HepG2 (cell line): ENCODE measurements at regions not wholly inside any gene's neighbourhood (a gene's known extent, or its start where the extent isn't known, plus 50 kb on each side); places are given as distances from the start of the nearest gene placed in this dataset.

Source experiments
- ATAC-seq: fragments of 200-7000 bp; cut with Tn5 transposase; 3 replicates; pipeline ENCODE4 v1.9.1; 2020; ENCODE audit warnings: mild to moderate bottlenecking, moderate library complexity
- BruUV-seq: library from RNA; stranded (reverse); fragments of 400-500 nt; replicated peaks from 2 replicates; lab custom pipeline; 2021; lab: Mats Ljungman, UMichigan
- CTCF ChIA-PET: fragments of 300-600 bp; formaldehyde crosslinking; extraction: SDS; loops from one replicate; lab custom pipeline; 2021; ENCODE audit warnings: low total read pairs, inconsistent platforms, low intra/inter-chr PET ratio; lab: Yijun Ruan, JAX
- POLR2A ChIA-PET: fragments of 350-600 bp; sonication (Branson Sonifier 250); formaldehyde crosslinking; loops from one replicate; lab custom pipeline; 2020; ENCODE audit warnings: antibody characterized with exemption, inconsistent platforms; lab: Yijun Ruan, JAX
- DNase-seq: peaks from one replicate; pipeline ENCODE4 v3.0.0-alpha.2; 2015; ENCODE audit warnings: low spot score
- FAIRE-seq: peaks from 3 replicates; lab custom pipeline; 2011; peaks lifted over from hg19 to GRCh38; lab: Jason Lieb, UNC
- H2AFZ ChIP-seq: one replicate; pipeline ENCODE4 v1.6.1; 2011; ENCODE audit warnings: low read length, inconsistent platforms
- H3K27ac ChIP-seq: fragments of 300-600 bp; 3 replicates; pipeline ENCODE4 v1.8.0; 2011; ENCODE audit warnings: mixed run types, mild to moderate bottlenecking, mixed read lengths, low read length, inconsistent platforms; ENCODE audit not compliant: insufficient read depth; ENCODE audit errors: extremely low read length
- H3K27me3 ChIP-seq, 2 experiments: fragments of 200-600 bp in 1 of 2; 2 replicates in 1 of 2; 3 replicates in 1 of 2; pipeline versions ENCODE4 v1.6.0 to v1.8.0; 2011; ENCODE audit warnings: low read length in 2 of 2, mild to moderate bottlenecking in 2 of 2, moderate library complexity in 2 of 2, inconsistent platforms in 1 of 2; ENCODE audit not compliant: insufficient read depth in 2 of 2, control insufficient read depth in 1 of 2
- H3K36me3 ChIP-seq, 2 experiments: fragments of 200-600 bp in 1 of 2; replicated peaks in 1 of 2; 2 replicates in 1 of 2; 3 replicates in 1 of 2; pipeline versions ENCODE4 v1.5.1 to v1.8.0; 2011; ENCODE audit warnings: low read length in 2 of 2, inconsistent platforms in 1 of 2; ENCODE audit not compliant: insufficient read depth in 2 of 2, control insufficient read depth in 1 of 2
- H3K4me1 ChIP-seq: 2 replicates; pipeline ENCODE4 v1.5.1; 2012; ENCODE audit warnings: low read length, inconsistent platforms; ENCODE audit not compliant: insufficient read depth
- H3K4me2 ChIP-seq: 2 replicates; pipeline ENCODE4 v1.6.0; 2011; ENCODE audit warnings: low read depth, low read length, inconsistent platforms
- H3K4me3 ChIP-seq, 3 experiments: fragments of 200-600 bp in 1 of 3; sonication (generic), shearing (Covaris generic) in 1 of 3; replicated peaks in 1 of 3; 2 replicates each; pipeline ENCODE4 v1.5.1; 2011 to 2016; ENCODE audit warnings: low read length in 3 of 3, inconsistent platforms in 2 of 3, low read depth in 2 of 3, mild to moderate bottlenecking in 2 of 3, control low read depth in 1 of 3, mixed read lengths in 1 of 3; ENCODE audit not compliant: insufficient read depth in 1 of 3
- H3K79me2 ChIP-seq: one replicate; pipeline ENCODE4 v1.6.1; 2011; ENCODE audit warnings: low read length, inconsistent platforms; ENCODE audit not compliant: insufficient read depth
- H3K9ac ChIP-seq: 2 replicates; pipeline ENCODE4 v1.6.0; 2011; ENCODE audit warnings: mild to moderate bottlenecking, low read depth, low read length, inconsistent platforms; ENCODE audit not compliant: insufficient read depth
- H3K9me3 ChIP-seq: 2 replicates; pipeline ENCODE4 v1.5.1; 2012; ENCODE audit warnings: mild to moderate bottlenecking, low read length
- H4K20me1 ChIP-seq: 2 replicates; pipeline ENCODE4 v1.6.0; 2011; ENCODE audit warnings: inconsistent platforms, mild to moderate bottlenecking, low read length, moderate library complexity; ENCODE audit not compliant: insufficient read depth
- GTF3A ChIP-seq: sonication (generic); formaldehyde crosslinking; conservative IDR thresholded peaks from 2 replicates; pipeline ENCODE4 v1.4.0; 2020; ENCODE audit warnings: mild to moderate bottlenecking, missing genetic modification reagents
- KLF11 ChIP-seq: IDR thresholded peaks from 2 replicates; pipeline ENCODE4 v1.6.1; 2016; ENCODE audit warnings: missing compliant biosample characterization
- PCBP2 ChIP-seq: fragments of 200-400 bp; formaldehyde crosslinking; optimal IDR thresholded peaks from 2 replicates; pipeline ENCODE3; 2018; ENCODE audit warnings: low read length, low read depth; ENCODE audit not compliant: poor library complexity, severe bottlenecking
- TARDBP ChIP-seq: sonication (generic); formaldehyde crosslinking; IDR thresholded peaks from 2 replicates; pipeline ENCODE4 v1.8.0; 2022; ENCODE audit warnings: mild to moderate bottlenecking, missing genetic modification reagents
- ZNF24 ChIP-seq: fragments of 450-650 bp; IDR thresholded peaks from 2 replicates; pipeline ENCODE4 v1.6.1; 2017; ENCODE audit warnings: antibody characterized with exemption, mild to moderate bottlenecking
- ZNF720 ChIP-seq: sonication (generic); formaldehyde crosslinking; IDR thresholded peaks from 2 replicates; pipeline ENCODE4 v1.4.0; 2020; ENCODE audit warnings: missing genetic modification reagents
- ZSCAN25 ChIP-seq: sonication (generic); formaldehyde crosslinking; IDR thresholded peaks from 2 replicates; pipeline ENCODE4 v1.8.0; 2022; ENCODE audit warnings: mild to moderate bottlenecking, missing genetic modification reagents
- ZSCAN31 ChIP-seq: sonication (generic); formaldehyde crosslinking; IDR thresholded peaks from 2 replicates; pipeline ENCODE4 v1.5.0; 2020; ENCODE audit warnings: low read depth, mild to moderate bottlenecking, missing genetic modification reagents
- WGBS: methylation state at CpG from one replicate; pipeline ENCODE4 v1.1.6; 2017; ENCODE audit warnings: low lambda C conversion rate; 5-methylcytosine and 5-hydroxymethylcytosine counted together
- in situ Hi-C: cut with HindIII; loops from 2 replicates; pipeline ENCODE4 v1.10.0; 2017; ENCODE audit warnings: low pct_unique_long_range_greater_than_20kb; ENCODE audit not compliant: extremely low pct_ligation_motif_present
- intact Hi-C: fragments of 100-400 bp; cut with micrococcal nuclease; formaldehyde crosslinking; loops from one replicate; pipeline ENCODE4 v1.10.0; 2022; ENCODE audit not compliant: unreplicated experiment
- TF ChIP-seq, protein P1 (sequence below): sonication (generic); formaldehyde crosslinking; IDR thresholded peaks from 2 replicates; pipeline ENCODE4 v1.4.0; 2020; ENCODE audit warnings: missing genetic modification reagents

GRCh38 chr9:117825609-117826347 lies 121.6 kb downstream of the TLR4 start:
- BruUV-seq, result no TSS peak
- in situ Hi-C loops, result no loop called here
- ChIA-PET POLR2A (no interaction called here), CTCF (no interaction called here)
- no peaks in the 10 kb centered on the region for H4K20me1 ChIP-seq
- no peaks in the 10 kb centered on the region for H3K4me1 ChIP-seq
- no peaks in the 10 kb centered on the region for H3K79me2 ChIP-seq
- DNase-seq, result no peak
- no peaks in the 10 kb centered on the region for H3K36me3 ChIP-seq
- WGBS, result 0% methylated on average over 4 of the region's 4 CpGs
- intact Hi-C loops, result no loop called here
- H3K27me3 ChIP-seq, result no peaks in the 10 kb centered on the region
- TF ChIP-seq ZSCAN31 (CRISPR knock-in tag), result no peak
- no peak for TF ChIP-seq TARDBP
- TF ChIP-seq ZNF24, result no peak
- TF ChIP-seq PCBP2, result no peak
- no peak for TF ChIP-seq KLF11 (CRISPR knock-in tag)
- no peak for TF ChIP-seq ZSCAN25 (CRISPR knock-in tag)
- TF ChIP-seq ZNF720 (CRISPR knock-in tag), result no peak
- TF ChIP-seq, protein P1, sequence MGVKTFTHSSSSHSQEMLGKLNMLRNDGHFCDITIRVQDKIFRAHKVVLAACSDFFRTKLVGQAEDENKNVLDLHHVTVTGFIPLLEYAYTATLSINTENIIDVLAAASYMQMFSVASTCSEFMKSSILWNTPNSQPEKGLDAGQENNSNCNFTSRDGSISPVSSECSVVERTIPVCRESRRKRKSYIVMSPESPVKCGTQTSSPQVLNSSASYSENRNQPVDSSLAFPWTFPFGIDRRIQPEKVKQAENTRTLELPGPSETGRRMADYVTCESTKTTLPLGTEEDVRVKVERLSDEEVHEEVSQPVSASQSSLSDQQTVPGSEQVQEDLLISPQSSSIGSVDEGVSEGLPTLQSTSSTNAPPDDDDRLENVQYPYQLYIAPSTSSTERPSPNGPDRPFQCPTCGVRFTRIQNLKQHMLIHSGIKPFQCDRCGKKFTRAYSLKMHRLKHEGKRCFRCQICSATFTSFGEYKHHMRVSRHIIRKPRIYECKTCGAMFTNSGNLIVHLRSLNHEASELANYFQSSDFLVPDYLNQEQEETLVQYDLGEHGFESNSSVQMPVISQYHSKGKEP (CRISPR knock-in tag), result no peak
- no peak for TF ChIP-seq GTF3A
- H3K27ac ChIP-seq, result no peak overlapping the region
- ATAC-seq, result no peak
- peaks cover 35% of the 10 kb centered on the region for H3K9me3 ChIP-seq
- no peak overlapping the region for H3K9ac ChIP-seq
- no peak for FAIRE-seq
- no peak overlapping the region for H3K4me2 ChIP-seq
- no peak overlapping the region for H2AFZ ChIP-seq
- H3K4me3 ChIP-seq, result no peak overlapping the region
